ENCODE measurements at regions not wholly inside any gene's neighbourhood (a gene's known extent, or its start where the extent isn't known, plus 50 kb on each side); places are given as distances from the start of the nearest gene placed in this dataset.

GRCh38 chr11:70705930-70706329 lies 307.6 kb downstream of the CTTN start:
- DNase-seq (ENCODE audit: insufficient read length, low spot score, missing footprints): no peak
- H3K79me2 ChIP-seq (ENCODE audit: insufficient read depth, low read length): no peaks in the 10 kb centered on the region
- H3K4me2 ChIP-seq (ENCODE audit: insufficient read depth, low read length): no peak overlapping the region
- no peak for TF ChIP-seq CTCF (IDR thresholded peaks at IDR 0.05; ENCODE audit: extremely low read depth, low read depth, low read length)
- no peaks in the 10 kb centered on the region for H4K20me1 ChIP-seq (ENCODE audit: insufficient read depth, low read length)
- no peaks in the 10 kb centered on the region for H3K4me1 ChIP-seq (ENCODE audit: insufficient read depth, low read length)
- no peaks in the 10 kb centered on the region for H3K27me3 ChIP-seq (ENCODE audit: insufficient read depth, low read length)
- H3K4me3 ChIP-seq (ENCODE audit: insufficient read depth, low read length): no peak overlapping the region
- no peak overlapping the region for H3K27ac ChIP-seq (ENCODE audit: low read depth, low read length)
- H3K36me3 ChIP-seq (ENCODE audit: insufficient read depth, low read length): no peaks in the 10 kb centered on the region
- no peaks in the 10 kb centered on the region for H3K9me3 ChIP-seq (ENCODE audit: low read depth, low read length)
- no peak overlapping the region for H2AFZ ChIP-seq (ENCODE audit: low read length)

- Histone ChIP-seq H3K9me3 (ENCODE audit: low read depth, low read length) (no peaks in the 10 kb centered on the region), H3K4me2 (ENCODE audit: insufficient read depth, low read length) (no peak overlapping the region), H3K27ac (ENCODE audit: low read depth, low read length) (no peak overlapping the region), H3K4me3 (ENCODE audit: insufficient read depth, low read length) (no peak overlapping the region), H4K20me1 (ENCODE audit: insufficient read depth, low read length) (no peaks in the 10 kb centered on the region), H3K79me2 (ENCODE audit: insufficient read depth, low read length) (no peaks in the 10 kb centered on the region), H3K36me3 (ENCODE audit: insufficient read depth, low read length) (no peaks in the 10 kb centered on the region), H3K27me3 (ENCODE audit: insufficient read depth, low read length) (peaks cover 9% of the 10 kb centered on the region), H2AFZ (ENCODE audit: low read length) (no peak overlapping the region), H3K4me1 (ENCODE audit: insufficient read depth, low read length) (no peaks in the 10 kb centered on the region)
- no peak for DNase-seq (ENCODE audit: insufficient read length, low spot score, missing footprints)
- TF ChIP-seq CTCF (IDR thresholded peaks at IDR 0.05; ENCODE audit: extremely low read depth, low read depth, low read length): no peak
Measured at GRCh38 chr11:70707821-70708220, 309.5 kb downstream of the CTTN start.

- no peak for DNase-seq (ENCODE audit: insufficient read length, low spot score, missing footprints)
- Histone ChIP-seq H3K27ac (ENCODE audit: low read depth, low read length) (no peak overlapping the region), H3K36me3 (ENCODE audit: insufficient read depth, low read length) (no peaks in the 10 kb centered on the region), H4K20me1 (ENCODE audit: insufficient read depth, low read length) (no peaks in the 10 kb centered on the region), H3K27me3 (ENCODE audit: insufficient read depth, low read length) (peaks cover 10% of the 10 kb centered on the region), H2AFZ (ENCODE audit: low read length) (no peak overlapping the region), H3K4me2 (ENCODE audit: insufficient read depth, low read length) (no peak overlapping the region), H3K9me3 (ENCODE audit: low read depth, low read length) (no peaks in the 10 kb centered on the region), H3K79me2 (ENCODE audit: insufficient read depth, low read length) (no peaks in the 10 kb centered on the region), H3K4me1 (ENCODE audit: insufficient read depth, low read length) (no peaks in the 10 kb centered on the region), H3K4me3 (ENCODE audit: insufficient read depth, low read length) (no peak overlapping the region)
- no peak for TF ChIP-seq CTCF (IDR thresholded peaks at IDR 0.05; ENCODE audit: extremely low read depth, low read depth, low read length)
Measured at GRCh38 chr11:70709596-70709995, 311.3 kb downstream of the CTTN start.

- H2AFZ ChIP-seq (ENCODE audit: low read length): no peak overlapping the region
- no peaks in the 10 kb centered on the region for H3K9me3 ChIP-seq (ENCODE audit: low read depth, low read length)
- H3K27me3 ChIP-seq (ENCODE audit: insufficient read depth, low read length): peaks cover 10% of the 10 kb centered on the region
- no peaks in the 10 kb centered on the region for H3K36me3 ChIP-seq (ENCODE audit: insufficient read depth, low read length)
- no peak overlapping the region for H3K4me2 ChIP-seq (ENCODE audit: insufficient read depth, low read length)
- no peaks in the 10 kb centered on the region for H3K4me1 ChIP-seq (ENCODE audit: insufficient read depth, low read length)
- no peak overlapping the region for H3K4me3 ChIP-seq (ENCODE audit: insufficient read depth, low read length)
- no peak for DNase-seq (ENCODE audit: insufficient read length, low spot score, missing footprints)
- H4K20me1 ChIP-seq (ENCODE audit: insufficient read depth, low read length): no peaks in the 10 kb centered on the region
- no peak for TF ChIP-seq CTCF (IDR thresholded peaks at IDR 0.05; ENCODE audit: extremely low read depth, low read depth, low read length)
- H3K27ac ChIP-seq (ENCODE audit: low read depth, low read length): no peak overlapping the region
- H3K79me2 ChIP-seq (ENCODE audit: insufficient read depth, low read length): no peaks in the 10 kb centered on the region
Measured at GRCh38 chr11:70710192-70710591, 311.9 kb downstream of the CTTN start.

Data from osteoblast (primary cell).